Gastrocnemius medialis (tissue), 4 donors: ENCODE measurements at regions not wholly inside any gene's neighbourhood (a gene's known extent, or its start where the extent isn't known, plus 50 kb on each side); places are given as distances from the start of the nearest gene placed in this dataset.

Source experiments
- ATAC-seq, 2 donors: fragments of 150-250 bp; one replicate each; pipeline ENCODE4 v1.9.1; 2016
- DNase-seq, 2 donors: peaks; one replicate each; pipeline ENCODE4 v3.0.0-alpha.2; 2019
- H3K27ac ChIP-seq, 4 donors: fragments of 200-600 bp; sonication (generic); 1 replicate in 1 of 4; 2 replicates in 3 of 4; pipeline ENCODE4 v1.5.1; 2016 to 2018; ENCODE audit warnings: mild to moderate bottlenecking in 2 of 4, moderate library complexity in 1 of 4
- H3K27me3 ChIP-seq, 3 donors: fragments of 200-600 bp; sonication (generic) in 2 of 3; 1 replicate in 1 of 3; 2 replicates in 2 of 3; pipeline versions ENCODE4 v1.5.1 to v1.6.0; 2016 to 2019; ENCODE audit warnings: mild to moderate bottlenecking in 1 of 3, moderate library complexity in 1 of 3
- H3K36me3 ChIP-seq, 2 donors: fragments of 200-600 bp; sonication (generic) in 1 of 2; one replicate each; pipeline ENCODE4 v1.5.1; 2017 to 2018
- H3K4me1 ChIP-seq, 2 donors: fragments of 200-600 bp; sonication (generic) in 1 of 2; one replicate each; pipeline ENCODE4 v1.5.1; 2016 to 2017; ENCODE audit warnings: mild to moderate bottlenecking in 2 of 2
- H3K4me3 ChIP-seq, 4 donors: fragments of 200-600 bp; sonication (generic) in 3 of 4; 1 replicate in 1 of 4; 2 replicates in 3 of 4; pipeline ENCODE4 v1.5.1; 2016 to 2019; ENCODE audit warnings: mild to moderate bottlenecking in 2 of 4
- H3K9me3 ChIP-seq, 3 donors: fragments of 200-600 bp; sonication (generic) in 2 of 3; 1 replicate in 1 of 3; 2 replicates in 2 of 3; pipeline ENCODE4 v1.5.1; 2016 to 2019
- CTCF ChIP-seq, 5 experiments: fragments of 450-650 bp in 3 of 5; fragments of 200-600 bp in 2 of 5; sonication (generic) in 2 of 5; IDR thresholded peaks in 4 of 5; conservative IDR thresholded peaks in 1 of 5; 1 replicate in 4 of 5; 2 replicates in 1 of 5; pipeline ENCODE4 v1.5.1; 2016 to 2019; ENCODE audit warnings: antibody characterized with exemption in 5 of 5, mild to moderate bottlenecking in 3 of 5, moderate library complexity in 3 of 5
- POLR2A ChIP-seq, 2 donors: fragments of 450-650 bp; IDR thresholded peaks; one replicate each; pipeline ENCODE4 v1.6.1; 2017; ENCODE audit warnings: antibody characterized with exemption in 2 of 2, mild to moderate bottlenecking in 2 of 2, moderate library complexity in 2 of 2
- in situ Hi-C, 4 donors: fragments of 200-750 bp; cut with MboI; loops; one replicate each; pipeline versions ENCODE4 v1.15.0 to v1.8.0; 2017; ENCODE audit warnings: low sequenced_read_pairs in 4 of 4
- intact Hi-C: fragments of 100-400 bp; cut with DNase I; formaldehyde crosslinking; loops from one replicate; pipeline ENCODE4 v1.15.1; 2023; ENCODE audit warnings: low total_unique reads

GRCh38 chr11:26929806-26930517, 64.0 kb upstream of the FIBIN start:
- in situ Hi-C loops: no loop called here

GRCh38 chr11:26930518-26931247, 63.2 kb upstream of the FIBIN start:
- intact Hi-C loops (no loop called here), in situ Hi-C loops (no loop called here)
- Histone ChIP-seq H3K27ac (peak overlapping the region in 2 of 4 donors; percentile 2 to 28), H3K9me3 (no peaks in the 10 kb centered on the region), H3K4me1 (no peaks in the 10 kb centered on the region), H3K27me3 (no peaks in the 10 kb centered on the region), H3K4me3 (no peak overlapping the region), H3K36me3 (no peaks in the 10 kb centered on the region)
- TF ChIP-seq POLR2A (IDR thresholded peaks at IDR 0.05): no peak
- TF ChIP-seq CTCF (IDR thresholded peaks at IDR 0.05 in 4 of 5, conservative IDR thresholded peaks at IDR 0.05 in 1 of 5): no peak
- ATAC-seq (no peak), DNase-seq (no peak)

More at GRCh38 chr11:26929806-26930517, 64.0 kb upstream of the FIBIN start:
- H3K4me3 ChIP-seq: no peak overlapping the region
- DNase-seq (no peak), ATAC-seq (no peak)
- H3K36me3 ChIP-seq: no peaks in the 10 kb centered on the region
- no peaks in the 10 kb centered on the region for H3K27me3 ChIP-seq
- H3K4me1 ChIP-seq: no peaks in the 10 kb centered on the region
- no peaks in the 10 kb centered on the region for H3K9me3 ChIP-seq
- TF ChIP-seq CTCF (IDR thresholded peaks at IDR 0.05 in 4 of 5, conservative IDR thresholded peaks at IDR 0.05 in 1 of 5) (no peak), POLR2A (IDR thresholded peaks at IDR 0.05) (no peak)
- H3K27ac ChIP-seq: no peak overlapping the region
- intact Hi-C loops: no loop called here

GRCh38 chr11:26931248-26931631, 62.7 kb upstream of the FIBIN start:
- intact Hi-C loops (no loop called here), in situ Hi-C loops (no loop called here)
- H3K36me3 ChIP-seq: no peaks in the 10 kb centered on the region
- no peaks in the 10 kb centered on the region for H3K27me3 ChIP-seq
- peak in 1 of 2 donors; percentile 54 for ATAC-seq
- no peak for DNase-seq
- H3K4me3 ChIP-seq: no peak overlapping the region
- H3K4me1 ChIP-seq: no peaks in the 10 kb centered on the region
- peak overlapping the region in 3 of 4 donors; percentile 2 to 28 (median 4) for H3K27ac ChIP-seq
- H3K9me3 ChIP-seq: no peaks in the 10 kb centered on the region
- no peak for TF ChIP-seq POLR2A (IDR thresholded peaks at IDR 0.05)
- no peak for TF ChIP-seq CTCF (IDR thresholded peaks at IDR 0.05 in 4 of 5, conservative IDR thresholded peaks at IDR 0.05 in 1 of 5)

GRCh38 chr11:26931881-26932280, 62.0 kb upstream of the FIBIN start:
- Histone ChIP-seq H3K27ac (peak overlapping the region in 2 of 4 donors; percentile 2 to 28), H3K36me3 (no peaks in the 10 kb centered on the region), H3K4me1 (no peaks in the 10 kb centered on the region), H3K9me3 (no peaks in the 10 kb centered on the region), H3K27me3 (no peaks in the 10 kb centered on the region), H3K4me3 (no peak overlapping the region)
- TF ChIP-seq CTCF (IDR thresholded peaks at IDR 0.05 in 4 of 5, conservative IDR thresholded peaks at IDR 0.05 in 1 of 5) (no peak), POLR2A (IDR thresholded peaks at IDR 0.05) (no peak)
- ATAC-seq (no peak), DNase-seq (no peak)
- in situ Hi-C loops (no loop called here), intact Hi-C loops (no loop called here)
